ENCODE measurements at regions not wholly inside any gene's neighbourhood (a gene's known extent, or its start where the extent isn't known, plus 50 kb on each side); places are given as distances from the start of the nearest gene placed in this dataset.

- TF ChIP-seq POLR2AphosphoS5 (IDR thresholded peaks at IDR 0.05; ENCODE audit: borderline replicate concordance, low read depth, low read length) (no peak), EZH2 (IDR thresholded peaks at IDR 0.05) (no peak)
Observed at GRCh38 chr14:81802341-81802740, 268.7 kb upstream of the SEL1L start.
